HG02623 (cell line): ENCODE measurements at regions not wholly inside any gene's neighbourhood (a gene's known extent, or its start where the extent isn't known, plus 50 kb on each side); places are given as distances from the start of the nearest gene placed in this dataset.
A peak's percentile ranks its signal among the peaks of the same experiment; 100 is the strongest.

Experiments
- ATAC-seq: cut with Tn5 transposase; IDR thresholded peaks from one replicate; pipeline ENCODE4 v1.9.1; 2021; ENCODE audit warnings: moderate library complexity; ENCODE audit not compliant: unreplicated experiment

DNA sequence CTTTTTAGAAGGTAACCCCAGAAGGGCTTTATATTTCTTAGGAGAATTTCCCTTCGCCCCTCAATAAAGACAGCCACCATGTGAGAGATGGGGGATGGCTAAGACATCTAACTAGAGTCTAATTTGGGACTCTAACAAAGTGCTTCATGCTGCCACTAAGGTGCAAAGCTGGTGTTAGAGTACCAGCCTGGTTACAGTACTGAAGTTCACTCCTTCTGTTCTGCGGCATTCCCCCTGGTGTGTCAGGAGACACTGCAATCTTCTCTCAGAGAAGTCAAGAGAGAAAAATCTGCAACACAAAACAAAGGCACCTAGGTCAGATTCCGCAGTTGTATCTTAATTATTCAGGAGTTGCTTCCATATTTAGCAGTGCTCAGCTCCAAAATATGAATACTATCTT is 603.0 kb upstream of the CADM1 start:
- ATAC-seq = no peak

- ATAC-seq = no peak
These were observed 600.4 kb upstream of the CADM1 start for GRCh38 chr11:116104498-116105174.

- ATAC-seq = no peak
These were observed 597.7 kb upstream of the CADM1 start for GRCh38 chr11:116101902-116102301.

DNA sequence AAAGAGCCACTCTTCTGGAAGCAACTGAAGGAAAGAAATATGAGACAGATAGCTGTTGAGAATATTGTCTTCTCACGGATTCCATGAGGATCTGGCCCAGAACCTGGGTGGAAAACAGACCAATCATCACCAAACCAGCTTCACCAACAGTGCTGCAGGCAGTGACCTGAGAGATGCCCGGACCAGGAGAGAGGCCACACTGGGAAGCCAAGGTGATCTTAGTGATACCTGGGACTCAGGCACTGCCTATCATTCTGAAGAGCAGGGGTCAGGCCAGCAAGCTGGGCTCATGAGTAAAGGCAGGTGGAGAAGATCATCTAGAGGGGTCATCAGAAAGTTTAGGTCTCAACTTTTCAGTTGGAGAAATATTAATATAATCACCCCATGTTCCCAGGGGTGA is 595.8 kb upstream of the CADM1 start:
- no peak for ATAC-seq

DNA sequence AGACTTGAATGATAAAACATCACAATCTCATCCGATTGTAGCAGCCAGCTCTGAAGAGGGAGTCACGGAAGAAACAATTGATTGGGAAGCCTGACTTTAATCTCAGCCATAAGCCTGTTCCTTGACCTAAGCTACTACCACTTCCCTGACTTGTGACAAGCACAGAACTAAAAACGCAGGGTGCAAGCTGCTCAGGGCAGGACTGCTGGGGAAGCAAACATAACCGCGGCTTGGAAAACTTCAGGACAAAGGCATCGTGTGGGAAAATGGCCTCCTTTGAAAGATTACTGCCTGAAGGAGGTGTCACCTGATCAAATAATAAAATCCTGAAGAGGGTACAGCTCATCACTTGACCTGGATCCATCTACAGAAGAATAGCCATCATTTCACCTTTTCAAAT is 595.3 kb upstream of the CADM1 start:
- ATAC-seq = no peak

DNA sequence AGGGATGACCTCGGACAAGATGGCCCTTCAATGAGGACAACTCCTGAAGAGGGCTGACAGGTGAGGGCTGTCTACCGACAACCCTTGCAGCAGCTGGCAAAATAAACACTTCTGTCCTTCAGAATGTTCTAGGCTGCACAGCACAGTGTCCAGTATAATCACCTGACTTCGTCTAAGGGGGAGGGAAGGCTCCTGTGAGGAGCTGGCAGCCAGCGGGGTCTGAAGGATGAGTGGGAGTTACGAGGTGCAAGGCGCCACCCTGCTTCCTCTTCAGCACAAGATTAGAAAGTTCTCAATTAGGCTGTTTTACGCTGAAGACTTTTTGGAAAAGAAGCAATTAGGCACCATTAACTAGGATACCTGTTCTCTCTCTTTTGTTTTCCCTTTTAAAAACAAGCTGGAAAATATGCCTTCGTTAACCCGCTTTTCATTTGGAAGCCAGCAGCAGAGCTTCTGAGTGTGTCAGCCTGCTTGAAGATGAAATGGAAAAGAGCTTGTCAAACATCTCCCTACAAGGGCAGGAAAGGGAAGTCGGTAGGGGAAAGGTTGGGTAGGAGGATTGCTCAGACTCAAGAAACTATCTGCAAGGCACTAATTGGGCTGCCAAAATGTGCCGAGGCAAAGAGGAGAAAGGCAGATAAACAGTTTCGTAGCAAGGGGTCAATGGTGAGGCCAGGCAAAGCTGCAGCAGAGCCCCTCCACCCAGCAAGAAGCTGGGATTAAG is 592.2 kb upstream of the CADM1 start:
- ATAC-seq = no peak

- no peak for ATAC-seq
These were observed 589.5 kb upstream of the CADM1 start for GRCh38 chr11:116093481-116094270.

- no peak for ATAC-seq
These were observed 588.9 kb upstream of the CADM1 start for GRCh38 chr11:116093065-116093464.

DNA sequence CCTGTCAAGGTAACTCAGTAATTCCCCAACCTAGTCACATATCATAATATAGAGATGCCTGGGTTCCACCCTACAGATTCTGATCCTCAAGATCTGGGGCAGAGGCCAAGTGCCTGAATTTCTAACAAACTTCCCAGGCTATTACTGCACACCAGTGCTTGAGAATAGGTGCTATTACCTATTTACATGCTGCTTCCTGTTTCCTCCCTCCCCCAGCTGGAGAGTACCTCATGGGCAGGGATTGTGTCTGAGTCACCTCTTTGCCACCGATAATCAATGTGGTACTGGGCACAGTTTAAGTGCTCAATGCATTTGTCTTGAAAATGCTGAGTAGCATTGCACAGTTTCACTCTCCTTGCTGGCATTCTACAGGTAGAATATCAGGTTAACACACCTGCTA is 582.2 kb upstream of the CADM1 start:
- ATAC-seq = no peak

- ATAC-seq = no peak
These were observed 580.9 kb upstream of the CADM1 start for GRCh38 chr11:116085031-116085635.

DNA sequence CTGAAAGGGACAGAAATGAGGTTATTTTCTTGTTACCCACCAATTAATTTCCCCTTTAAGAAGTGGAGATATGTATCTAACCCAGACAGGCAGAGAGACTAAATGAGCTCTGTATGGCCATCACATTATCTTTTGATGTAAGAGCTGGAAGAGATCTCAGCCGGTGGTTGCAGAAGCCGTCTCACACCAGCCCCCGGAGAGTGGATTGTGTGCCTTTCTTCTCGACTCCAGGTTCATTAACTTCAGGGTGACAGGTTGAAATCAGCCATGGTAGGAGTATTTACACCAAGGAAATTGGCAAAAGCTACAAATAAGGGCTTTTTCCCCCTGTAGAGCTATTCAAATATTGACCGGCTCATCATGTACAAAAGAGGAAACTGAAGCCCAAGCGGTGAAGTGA is 580.3 kb upstream of the CADM1 start:
- ATAC-seq = no peak

DNA sequence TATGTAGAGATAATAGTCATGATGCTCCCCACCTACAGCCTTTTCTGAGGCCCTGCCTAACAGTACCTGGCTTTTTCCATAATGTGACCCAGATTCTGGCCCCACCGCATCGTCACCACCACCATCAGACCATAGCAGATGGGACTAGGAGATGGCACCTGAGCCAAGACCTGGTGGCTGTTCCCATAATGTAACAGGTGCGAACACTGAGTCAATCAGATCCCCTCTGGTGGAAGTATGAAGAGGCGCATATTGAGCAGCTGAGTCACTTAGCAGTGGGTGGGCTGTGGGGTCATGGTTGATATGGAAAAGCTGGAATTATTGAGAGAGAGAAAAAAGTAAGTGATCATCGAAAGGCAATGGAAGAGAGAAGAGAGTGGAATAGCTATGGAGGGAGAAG is 578.0 kb upstream of the CADM1 start:
- ATAC-seq = no peak

DNA sequence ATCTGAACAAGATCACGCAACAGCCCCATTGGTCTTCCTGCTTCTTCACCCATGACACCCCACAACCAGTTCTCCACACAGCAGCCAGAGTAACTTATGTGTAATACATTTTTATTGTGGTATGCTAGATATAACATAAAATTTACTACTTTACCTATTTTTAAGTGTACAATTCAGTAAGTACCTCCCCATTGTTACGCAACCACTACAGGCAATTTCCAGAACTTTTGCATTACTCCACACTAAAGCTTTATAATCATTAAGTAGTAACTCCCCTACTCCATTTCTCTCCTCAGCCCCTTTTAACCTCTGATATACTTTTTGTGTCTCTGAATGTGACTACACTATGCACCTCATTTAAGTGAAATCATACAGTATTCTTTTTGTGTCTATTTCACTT is 575.4 kb upstream of the CADM1 start:
- ATAC-seq = no peak

DNA sequence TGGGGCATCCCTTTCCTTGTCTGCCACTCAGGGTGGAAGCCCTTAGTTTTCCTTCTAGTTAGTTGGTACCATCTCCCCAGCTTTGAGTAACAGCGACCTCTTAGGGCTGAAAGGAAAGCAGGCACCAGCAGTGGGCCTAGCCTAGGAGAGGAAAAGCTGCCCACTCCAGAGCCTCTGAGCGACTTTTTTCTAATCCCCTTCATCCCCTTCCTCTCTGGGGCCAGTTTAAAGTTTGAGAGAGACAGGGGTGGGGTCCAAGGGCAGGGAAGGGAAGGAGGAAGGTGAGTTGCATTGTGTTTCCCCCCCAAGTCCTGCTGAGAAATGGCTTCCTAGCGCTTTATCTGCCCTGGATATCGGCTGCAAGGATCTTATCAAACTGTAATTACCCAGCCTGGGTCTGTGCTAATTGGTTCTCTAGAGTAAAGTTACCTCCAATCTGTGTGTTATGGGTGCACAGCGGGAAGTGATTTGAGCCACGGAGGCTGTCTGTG is 573.9 kb upstream of the CADM1 start:
- no peak for ATAC-seq

DNA sequence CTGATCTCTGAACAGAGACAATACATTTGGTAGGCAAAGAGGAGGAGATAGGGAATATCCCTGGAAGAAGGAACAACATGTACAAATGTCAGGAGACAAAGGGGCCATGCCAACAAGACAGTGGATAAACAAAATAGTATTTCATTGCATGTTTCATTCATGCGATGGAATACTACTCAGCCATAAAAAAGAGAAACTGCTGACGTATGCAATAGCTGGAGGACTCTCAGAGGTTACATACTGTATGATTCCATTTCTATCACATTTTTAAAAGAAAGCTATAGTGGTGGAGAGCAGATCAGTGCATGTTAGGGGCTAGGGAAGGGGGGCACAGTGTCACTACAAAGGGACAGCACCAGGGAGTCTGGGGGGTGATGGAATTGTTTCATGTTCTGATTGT is 572.9 kb upstream of the CADM1 start:
- ATAC-seq = no peak

- ATAC-seq = peak; percentile 67
These were observed 569.9 kb upstream of the CADM1 start for GRCh38 chr11:116073854-116074837.

- no peak for ATAC-seq
These were observed 568.6 kb upstream of the CADM1 start for GRCh38 chr11:116072601-116073410.

GRCh38 chr11:116072133-116072532 is 567.9 kb upstream of the CADM1 start:
- ATAC-seq = no peak

GRCh38 chr11:116071241-116071640 is 567.0 kb upstream of the CADM1 start:
- no peak for ATAC-seq
